Stimulated activated CD4-positive, alpha-beta T cell treated with anti-CD3 and anti-CD28 coated beads, Interleukin-15, amount 100 ng/mL, for 48 hours (primary cell): ENCODE measurements at regions not wholly inside any gene's neighbourhood (a gene's known extent, or its start where the extent isn't known, plus 50 kb on each side); places are given as distances from the start of the nearest gene placed in this dataset.
"Not testable (repeated sequence)": the region's sequence is repeated elsewhere in the genome, so short reads cannot be mapped to it uniquely, and the experiment has no call there.

Source experiments
- DNase-seq, 2 donors: peaks; one replicate each; pipeline ENCODE4 v3.0.0-alpha.2; 2020; ENCODE audit warnings: low read depth in 2 of 2

GRCh38 chr6:140043357-140043756 is 668.9 kb upstream of the CITED2 start:
- no peak for DNase-seq

- DNase-seq, result no peak
Observed at GRCh38 chr6:140041571-140042332, 667.3 kb upstream of the CITED2 start.

- DNase-seq, result no peak
Observed at GRCh38 chr6:140041056-140041455, 666.6 kb upstream of the CITED2 start.

GRCh38 chr6:140040396-140040795 is 665.9 kb upstream of the CITED2 start:
- no peak for DNase-seq

GRCh38 chr6:140039364-140039763 is 664.9 kb upstream of the CITED2 start:
- DNase-seq, result no peak

- DNase-seq, result no peak
Observed at GRCh38 chr6:140036196-140036595, 661.7 kb upstream of the CITED2 start.

- DNase-seq, result no peak
Observed at GRCh38 chr6:140032189-140032588, 657.7 kb upstream of the CITED2 start.

- no peak for DNase-seq
Observed at GRCh38 chr6:140029551-140029950, 655.1 kb upstream of the CITED2 start.

GRCh38 chr6:140027219-140027618 is 652.8 kb upstream of the CITED2 start:
- DNase-seq, result no peak

- DNase-seq, result no peak
Observed at GRCh38 chr6:140026546-140026945, 652.1 kb upstream of the CITED2 start.

GRCh38 chr6:140025171-140025570 is 650.7 kb upstream of the CITED2 start:
- no peak for DNase-seq

- DNase-seq, result no peak
Observed at GRCh38 chr6:140020207-140020791, 645.9 kb upstream of the CITED2 start.

- DNase-seq, result no peak
Observed at GRCh38 chr6:140018588-140018987, 644.1 kb upstream of the CITED2 start.

- no peak for DNase-seq
Observed at GRCh38 chr6:140017470-140017869, 643.0 kb upstream of the CITED2 start.

- DNase-seq, result no peak
Observed at GRCh38 chr6:140012150-140012549, 637.7 kb upstream of the CITED2 start.

- no peak for DNase-seq
Observed at GRCh38 chr6:140011537-140011936, 637.1 kb upstream of the CITED2 start.

- no peak for DNase-seq
Observed at GRCh38 chr6:140009286-140009685, 634.8 kb upstream of the CITED2 start.

- no peak for DNase-seq
Observed at GRCh38 chr6:140007525-140007924, 633.1 kb upstream of the CITED2 start.

GRCh38 chr6:140003217-140003616 is 628.8 kb upstream of the CITED2 start:
- DNase-seq, result no peak

- DNase-seq, result no peak
Observed at GRCh38 chr6:140002396-140003022, 628.1 kb upstream of the CITED2 start.

GRCh38 chr6:140001821-140002341 is 627.4 kb upstream of the CITED2 start:
- no peak for DNase-seq

GRCh38 chr6:140001005-140001404 is 626.6 kb upstream of the CITED2 start:
- DNase-seq, result no peak

GRCh38 chr6:139999661-140000060 is 625.2 kb upstream of the CITED2 start:
- DNase-seq, result not testable (repeated sequence)
